ENCODE measurements at regions not wholly inside any gene's neighbourhood (a gene's known extent, or its start where the extent isn't known, plus 50 kb on each side); places are given as distances from the start of the nearest gene placed in this dataset.

DNA sequence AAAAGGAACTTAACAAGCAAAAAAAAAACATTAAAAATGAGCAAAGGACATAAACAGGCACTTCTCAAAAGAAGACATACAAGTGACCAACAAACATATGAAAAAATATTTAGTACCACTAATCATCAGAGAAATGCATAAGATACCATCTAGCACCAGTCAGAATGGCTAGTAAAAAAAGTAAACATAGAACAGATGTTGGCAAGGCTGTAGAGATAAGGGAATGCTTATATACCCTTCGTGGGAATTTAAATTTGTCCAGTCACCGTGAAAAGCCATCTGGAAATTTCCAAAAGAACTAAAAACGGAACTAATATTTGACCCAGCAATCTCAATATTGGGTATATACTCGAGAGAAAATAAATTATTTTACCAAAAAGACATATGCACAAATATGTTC lies 1751.3 kb upstream of the LRRTM1 start:
- no peaks in the 10 kb centered on the region for H3K36me3 ChIP-seq (ENCODE audit: insufficient read depth, low read length)
- H3K9ac ChIP-seq (ENCODE audit: low read length), result no peak overlapping the region
- no peaks in the 10 kb centered on the region for H3K4me1 ChIP-seq (ENCODE audit: insufficient read depth, low read length, severe bottlenecking)
- no peak overlapping the region for H3K4me2 ChIP-seq (ENCODE audit: low read length)
- H3K9me3 ChIP-seq (ENCODE audit: low read length), result no peaks in the 10 kb centered on the region
- H3K9me2 ChIP-seq (ENCODE audit: low read depth, low read length), result no peaks in the 10 kb centered on the region
- no peaks in the 10 kb centered on the region for H4K20me1 ChIP-seq (ENCODE audit: insufficient read depth, low read length)
- no peaks in the 10 kb centered on the region for H3F3A ChIP-seq (ENCODE audit: insufficient read depth, low read length)
- H3K27me3 ChIP-seq (ENCODE audit: insufficient read depth, low read length), result no peaks in the 10 kb centered on the region
- H3K27ac ChIP-seq (ENCODE audit: low read depth, low read length, poor library complexity, severe bottlenecking), result no peak overlapping the region
- H3K79me2 ChIP-seq (ENCODE audit: insufficient read depth, low read length), result no peaks in the 10 kb centered on the region
- H3K4me3 ChIP-seq (ENCODE audit: low read depth, low read length, poor library complexity, severe bottlenecking), result no peak overlapping the region
- TF ChIP-seq, protein P1, sequence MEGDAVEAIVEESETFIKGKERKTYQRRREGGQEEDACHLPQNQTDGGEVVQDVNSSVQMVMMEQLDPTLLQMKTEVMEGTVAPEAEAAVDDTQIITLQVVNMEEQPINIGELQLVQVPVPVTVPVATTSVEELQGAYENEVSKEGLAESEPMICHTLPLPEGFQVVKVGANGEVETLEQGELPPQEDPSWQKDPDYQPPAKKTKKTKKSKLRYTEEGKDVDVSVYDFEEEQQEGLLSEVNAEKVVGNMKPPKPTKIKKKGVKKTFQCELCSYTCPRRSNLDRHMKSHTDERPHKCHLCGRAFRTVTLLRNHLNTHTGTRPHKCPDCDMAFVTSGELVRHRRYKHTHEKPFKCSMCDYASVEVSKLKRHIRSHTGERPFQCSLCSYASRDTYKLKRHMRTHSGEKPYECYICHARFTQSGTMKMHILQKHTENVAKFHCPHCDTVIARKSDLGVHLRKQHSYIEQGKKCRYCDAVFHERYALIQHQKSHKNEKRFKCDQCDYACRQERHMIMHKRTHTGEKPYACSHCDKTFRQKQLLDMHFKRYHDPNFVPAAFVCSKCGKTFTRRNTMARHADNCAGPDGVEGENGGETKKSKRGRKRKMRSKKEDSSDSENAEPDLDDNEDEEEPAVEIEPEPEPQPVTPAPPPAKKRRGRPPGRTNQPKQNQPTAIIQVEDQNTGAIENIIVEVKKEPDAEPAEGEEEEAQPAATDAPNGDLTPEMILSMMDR (IDR thresholded peaks at IDR 0.05; ENCODE audit: low read length), result no peak
- no peak for TF ChIP-seq EZH2 (IDR thresholded peaks at IDR 0.05; ENCODE audit: borderline replicate concordance, low read length)
- H2AFZ ChIP-seq (ENCODE audit: low read length), result no peak overlapping the region

DNA sequence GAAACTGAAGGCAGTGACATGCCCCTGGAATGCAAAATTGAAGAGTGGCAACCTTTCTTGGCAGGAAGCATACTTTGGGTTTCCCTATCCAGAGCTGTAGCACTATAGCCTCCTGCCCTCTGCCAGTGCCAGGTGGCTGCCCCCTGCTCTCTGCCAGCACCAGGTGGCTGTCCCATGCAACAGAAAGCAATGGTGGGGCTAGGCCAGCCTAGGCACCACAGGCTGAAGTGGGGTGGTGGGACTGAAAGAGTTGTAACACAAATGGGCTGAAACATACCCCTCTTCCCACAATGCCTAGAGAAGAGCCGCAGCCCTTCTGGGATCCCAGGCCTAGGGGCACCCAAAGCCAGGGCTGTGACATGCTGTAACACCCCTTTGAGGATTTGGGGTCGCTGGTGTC lies 1739.3 kb upstream of the LRRTM1 start:
- H3K79me2 ChIP-seq (ENCODE audit: insufficient read depth, low read length), result no peaks in the 10 kb centered on the region
- no peaks in the 10 kb centered on the region for H3K36me3 ChIP-seq (ENCODE audit: insufficient read depth, low read length)
- no peak overlapping the region for H3K9ac ChIP-seq (ENCODE audit: low read length)
- H3K4me2 ChIP-seq (ENCODE audit: low read length), result no peak overlapping the region
- H3F3A ChIP-seq (ENCODE audit: insufficient read depth, low read length), result no peaks in the 10 kb centered on the region
- H3K27ac ChIP-seq (ENCODE audit: low read depth, low read length, poor library complexity, severe bottlenecking), result no peak overlapping the region
- TF ChIP-seq, protein P1 (IDR thresholded peaks at IDR 0.05; ENCODE audit: low read length), result no peak
- no peak for TF ChIP-seq EZH2 (IDR thresholded peaks at IDR 0.05; ENCODE audit: borderline replicate concordance, low read length)
- H3K4me1 ChIP-seq (ENCODE audit: insufficient read depth, low read length, severe bottlenecking), result no peaks in the 10 kb centered on the region
- no peaks in the 10 kb centered on the region for H3K9me2 ChIP-seq (ENCODE audit: low read depth, low read length)
- no peaks in the 10 kb centered on the region for H3K9me3 ChIP-seq (ENCODE audit: low read length)
- H2AFZ ChIP-seq (ENCODE audit: low read length), result no peak overlapping the region
- no peaks in the 10 kb centered on the region for H3K27me3 ChIP-seq (ENCODE audit: insufficient read depth, low read length)
- no peak overlapping the region for H3K4me3 ChIP-seq (ENCODE audit: low read depth, low read length, poor library complexity, severe bottlenecking)
- H4K20me1 ChIP-seq (ENCODE audit: insufficient read depth, low read length), result no peaks in the 10 kb centered on the region

DNA sequence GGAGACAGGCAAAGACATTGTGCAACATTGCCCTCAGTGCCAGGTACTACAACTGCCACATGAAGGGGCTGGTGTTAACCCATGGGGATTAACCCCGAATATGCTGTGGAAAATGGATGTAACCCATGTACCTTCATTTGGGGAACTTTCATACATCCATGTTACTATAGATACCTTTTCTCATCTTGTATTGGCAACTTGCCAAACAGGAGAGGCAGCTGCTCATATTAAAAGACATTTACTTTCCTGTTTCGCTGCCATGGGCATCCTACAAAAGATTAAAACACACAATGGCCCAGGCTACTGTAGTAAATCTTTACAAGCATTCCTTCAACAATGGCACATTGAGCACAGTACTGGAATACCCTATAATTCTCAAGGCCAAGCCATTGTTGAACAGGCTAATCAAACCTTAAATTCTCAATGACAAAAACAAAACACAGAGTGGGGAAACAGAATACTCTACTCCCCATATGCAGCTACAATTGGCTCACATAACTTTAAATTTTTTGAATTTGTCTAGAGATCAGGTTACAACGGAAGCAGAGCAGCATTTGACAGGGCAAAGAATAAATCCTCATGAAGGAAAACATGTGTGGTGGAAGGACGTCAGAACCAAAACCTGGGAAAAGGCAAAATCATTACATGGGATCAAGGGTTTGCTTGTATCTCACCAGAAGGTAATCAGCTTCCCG lies 1723.5 kb upstream of the LRRTM1 start:
- Histone ChIP-seq H3K9me3 (ENCODE audit: low read length) (no peaks in the 10 kb centered on the region), H4K20me1 (ENCODE audit: insufficient read depth, low read length) (no peaks in the 10 kb centered on the region), H3K4me2 (ENCODE audit: low read length) (no peak overlapping the region), H3F3A (ENCODE audit: insufficient read depth, low read length) (no peaks in the 10 kb centered on the region), H3K4me1 (ENCODE audit: insufficient read depth, low read length, severe bottlenecking) (no peaks in the 10 kb centered on the region), H3K4me3 (ENCODE audit: low read depth, low read length, poor library complexity, severe bottlenecking) (no peak overlapping the region), H3K9ac (ENCODE audit: low read length) (no peak overlapping the region), H3K27ac (ENCODE audit: low read depth, low read length, poor library complexity, severe bottlenecking) (no peak overlapping the region), H3K9me2 (ENCODE audit: low read depth, low read length) (no peaks in the 10 kb centered on the region), H3K27me3 (ENCODE audit: insufficient read depth, low read length) (no peaks in the 10 kb centered on the region), H3K79me2 (ENCODE audit: insufficient read depth, low read length) (no peaks in the 10 kb centered on the region), H3K36me3 (ENCODE audit: insufficient read depth, low read length) (no peaks in the 10 kb centered on the region), H2AFZ (ENCODE audit: low read length) (no peak overlapping the region)
- TF ChIP-seq, protein P1 (IDR thresholded peaks at IDR 0.05; ENCODE audit: low read length), result no peak
- TF ChIP-seq EZH2 (IDR thresholded peaks at IDR 0.05; ENCODE audit: borderline replicate concordance, low read length), result no peak
